Fibroblast of lung (primary cell): ENCODE measurements at regions not wholly inside any gene's neighbourhood (a gene's known extent, or its start where the extent isn't known, plus 50 kb on each side); places are given as distances from the start of the nearest gene placed in this dataset.

ENCODE experiments used
- DNase-seq, 2 donors: peaks; one replicate each; pipeline versions ENCODE4 v3.0.0 to v3.0.0-alpha.2; 2010; ENCODE audit warnings: low read depth in 2 of 2
- H2AFZ ChIP-seq: 2 replicates; pipeline ENCODE4 v1.5.1; 2012; ENCODE audit warnings: low read length, control low read depth, inconsistent platforms
- H3K27ac ChIP-seq: 2 replicates; pipeline ENCODE4 v1.5.1; 2011; ENCODE audit warnings: low read length, control low read depth; ENCODE audit not compliant: insufficient read depth
- H3K27me3 ChIP-seq: 2 replicates; pipeline ENCODE4 v1.5.1; 2011; ENCODE audit warnings: mild to moderate bottlenecking, low read length; ENCODE audit not compliant: control insufficient read depth, insufficient read depth
- H3K36me3 ChIP-seq: 2 replicates; pipeline ENCODE4 v1.5.1; 2011; ENCODE audit warnings: low read length; ENCODE audit not compliant: control insufficient read depth, insufficient read depth
- H3K4me1 ChIP-seq: 2 replicates; pipeline ENCODE4 v1.5.1; 2011; ENCODE audit warnings: low read length; ENCODE audit not compliant: control insufficient read depth, insufficient read depth; ENCODE audit errors: extremely low read depth
- H3K4me2 ChIP-seq: 2 replicates; pipeline ENCODE4 v1.5.1; 2011; ENCODE audit warnings: low read length, control low read depth; ENCODE audit not compliant: insufficient read depth; ENCODE audit errors: extremely low read depth
- H3K4me3 ChIP-seq, 4 experiments: fragments of 200-600 bp in 1 of 4; sonication (generic) in 1 of 4; replicated peaks in 1 of 4; 2 replicates each; pipeline ENCODE4 v1.5.1; 2011 to 2016; ENCODE audit warnings: low read length in 4 of 4, low read depth in 3 of 4, mild to moderate bottlenecking in 3 of 4, control low read depth in 2 of 4, inconsistent platforms in 1 of 4, mixed read lengths in 1 of 4; ENCODE audit not compliant: insufficient read depth in 1 of 4; ENCODE audit errors: control extremely low read depth in 1 of 4
- H3K79me2 ChIP-seq: 2 replicates; pipeline ENCODE4 v1.5.1; 2012; ENCODE audit warnings: mild to moderate bottlenecking, low read length, inconsistent platforms; ENCODE audit not compliant: control insufficient read depth, insufficient read depth
- H3K9ac ChIP-seq: 2 replicates; pipeline ENCODE4 v1.5.1; 2011; ENCODE audit warnings: mild to moderate bottlenecking, low read length, control low read depth; ENCODE audit not compliant: insufficient read depth
- H3K9me3 ChIP-seq: 2 replicates; pipeline ENCODE4 v1.5.1; 2012; ENCODE audit warnings: low read depth, low read length; ENCODE audit not compliant: control insufficient read depth, insufficient read depth
- H4K20me1 ChIP-seq: 2 replicates; pipeline ENCODE4 v1.5.1; 2011; ENCODE audit warnings: low read length; ENCODE audit not compliant: control insufficient read depth, insufficient read depth; ENCODE audit errors: extremely low read depth
- CTCF ChIP-seq, 2 donors: IDR thresholded peaks in 1 of 2; conservative IDR thresholded peaks in 1 of 2; 1 replicate in 1 of 2; 2 replicates in 1 of 2; pipeline ENCODE4 v1.5.1; 2011 to 2012; ENCODE audit warnings: low read length in 2 of 2, control low read depth in 1 of 2, inconsistent platforms in 1 of 2, low read depth in 1 of 2, mild to moderate bottlenecking in 1 of 2
- EZH2 ChIP-seq: IDR thresholded peaks from 2 replicates; pipeline ENCODE4 v1.5.1; 2012; ENCODE audit warnings: low read length, control low read depth, mild to moderate bottlenecking; ENCODE audit errors: missing control alignments

- DNase-seq, result no peak
- Histone ChIP-seq H2AFZ (no peak overlapping the region), H3K27ac (no peak overlapping the region), H4K20me1 (no peaks in the 10 kb centered on the region), H3K79me2 (no peaks in the 10 kb centered on the region), H3K27me3 (no peaks in the 10 kb centered on the region), H3K36me3 (no peaks in the 10 kb centered on the region), H3K4me1 (no peaks in the 10 kb centered on the region), H3K9ac (no peak overlapping the region), H3K4me3 (no peak overlapping the region), H3K9me3 (no peaks in the 10 kb centered on the region), H3K4me2 (no peak overlapping the region)
- TF ChIP-seq EZH2 (no peak), CTCF (conservative IDR thresholded peaks at IDR 0.05 in 1 of 2, IDR thresholded peaks at IDR 0.05 in 1 of 2; ENCODE audit: low read depth in 1 of 2, low read length in 2 of 2) (no peak)
These were observed 232.2 kb downstream of the IKZF2 start for GRCh38 chr2:212919238-212919637.

GRCh38 chr2:212918336-212918735 is 233.1 kb downstream of the IKZF2 start:
- no peak for TF ChIP-seq EZH2
- no peak for TF ChIP-seq CTCF (conservative IDR thresholded peaks at IDR 0.05 in 1 of 2, IDR thresholded peaks at IDR 0.05 in 1 of 2; ENCODE audit: low read depth in 1 of 2, low read length in 2 of 2)
- Histone ChIP-seq H2AFZ (no peak overlapping the region), H3K4me2 (no peak overlapping the region), H3K9ac (no peak overlapping the region), H3K4me3 (no peak overlapping the region), H3K27ac (no peak overlapping the region), H3K27me3 (no peaks in the 10 kb centered on the region), H4K20me1 (no peaks in the 10 kb centered on the region), H3K79me2 (no peaks in the 10 kb centered on the region), H3K4me1 (no peaks in the 10 kb centered on the region), H3K36me3 (no peaks in the 10 kb centered on the region), H3K9me3 (no peaks in the 10 kb centered on the region)
- DNase-seq, result no peak

- H3K27me3 ChIP-seq, result no peaks in the 10 kb centered on the region
- H3K9me3 ChIP-seq, result no peaks in the 10 kb centered on the region
- H3K4me2 ChIP-seq, result no peak overlapping the region
- no peaks in the 10 kb centered on the region for H3K36me3 ChIP-seq
- TF ChIP-seq EZH2 (no peak), CTCF (conservative IDR thresholded peaks at IDR 0.05 in 1 of 2, IDR thresholded peaks at IDR 0.05 in 1 of 2; ENCODE audit: low read depth in 1 of 2, low read length in 2 of 2) (no peak)
- no peak overlapping the region for H3K4me3 ChIP-seq
- H2AFZ ChIP-seq, result no peak overlapping the region
- no peak overlapping the region for H3K27ac ChIP-seq
- H4K20me1 ChIP-seq, result no peaks in the 10 kb centered on the region
- DNase-seq, result peak in 1 of 2 donors; percentile 53
- H3K9ac ChIP-seq, result no peak overlapping the region
- H3K4me1 ChIP-seq, result peaks cover 3% of the 10 kb centered on the region
- no peaks in the 10 kb centered on the region for H3K79me2 ChIP-seq
These were observed 236.2 kb downstream of the IKZF2 start for GRCh38 chr2:212915121-212915782.
